ENCODE measurements at regions not wholly inside any gene's neighbourhood (a gene's known extent, or its start where the extent isn't known, plus 50 kb on each side); places are given as distances from the start of the nearest gene placed in this dataset.
"Not testable (repeated sequence)": the region's sequence is repeated elsewhere in the genome, so short reads cannot be mapped to it uniquely, and the experiment has no call there.

- TF ChIP-seq ZFX (IDR thresholded peaks at IDR 0.05): no peak
- no peak for TF ChIP-seq CTCF (conservative IDR thresholded peaks at IDR 0.05)
- no peak overlapping the region for H3K27ac ChIP-seq
Measured at GRCh38 chr17:70520447-70520846, 351.1 kb downstream of the KCNJ2 start.

GRCh38 chr17:70520956-70521355, 351.6 kb downstream of the KCNJ2 start:
- no peak for TF ChIP-seq CTCF (conservative IDR thresholded peaks at IDR 0.05)
- no peak for TF ChIP-seq ZFX (IDR thresholded peaks at IDR 0.05)
- no peak overlapping the region for H3K27ac ChIP-seq

GRCh38 chr17:70521821-70522256, 352.5 kb downstream of the KCNJ2 start:
- TF ChIP-seq CTCF (conservative IDR thresholded peaks at IDR 0.05) (no peak), ZFX (IDR thresholded peaks at IDR 0.05) (no peak)
- no peak overlapping the region for H3K27ac ChIP-seq

GRCh38 chr17:70523426-70523825, 354.1 kb downstream of the KCNJ2 start:
- TF ChIP-seq ZFX (IDR thresholded peaks at IDR 0.05) (no peak), CTCF (conservative IDR thresholded peaks at IDR 0.05) (no peak)
- no peak overlapping the region for H3K27ac ChIP-seq

- H3K27ac ChIP-seq: not testable (repeated sequence)
Measured at GRCh38 chr17:70525035-70525434, 355.7 kb downstream of the KCNJ2 start.

GRCh38 chr17:70525961-70526360, 356.6 kb downstream of the KCNJ2 start:
- no peak overlapping the region for H3K27ac ChIP-seq
- TF ChIP-seq CTCF (conservative IDR thresholded peaks at IDR 0.05) (no peak), ZFX (IDR thresholded peaks at IDR 0.05) (no peak)

- H3K27ac ChIP-seq: no peak overlapping the region
- TF ChIP-seq ZFX (IDR thresholded peaks at IDR 0.05): no peak
- no peak for TF ChIP-seq CTCF (conservative IDR thresholded peaks at IDR 0.05)
Measured at GRCh38 chr17:70527364-70527888, 358.1 kb downstream of the KCNJ2 start.

- TF ChIP-seq ZFX (IDR thresholded peaks at IDR 0.05) (no peak), CTCF (conservative IDR thresholded peaks at IDR 0.05) (no peak)
- no peak overlapping the region for H3K27ac ChIP-seq
Measured at GRCh38 chr17:70533427-70533826, 364.1 kb downstream of the KCNJ2 start.
